ENCODE measurements at regions not wholly inside any gene's neighbourhood (a gene's known extent, or its start where the extent isn't known, plus 50 kb on each side); places are given as distances from the start of the nearest gene placed in this dataset.

DNA sequence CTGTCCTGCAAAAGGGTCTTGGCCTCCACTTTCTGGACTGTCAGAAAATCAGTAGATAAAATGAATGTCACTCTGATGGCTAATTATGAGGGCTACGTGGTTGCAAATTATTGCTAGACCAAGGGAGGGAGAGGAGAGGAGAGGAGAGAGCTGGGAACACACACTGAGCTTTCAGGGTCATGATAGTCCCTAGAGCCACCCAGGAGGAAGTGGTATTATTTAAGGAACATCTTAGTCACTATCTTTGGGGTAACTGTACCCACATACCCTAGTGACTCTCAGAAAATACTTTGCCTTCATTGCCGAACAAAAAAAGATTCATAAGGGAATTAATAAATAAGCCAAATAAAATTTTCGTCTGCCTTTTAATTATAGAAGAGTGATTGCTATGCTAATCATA lies 642.3 kb upstream of the CFAP20DC start:
- WGBS, 2 experiments (ENCODE audit: insufficient coverage in 1 of 2, insufficient read length in 1 of 2) = 67 to 91% methylated on average over 1 to 3 of the region's 3 CpGs
- H3K9me3 Mint-ChIP-seq = no peaks in the 10 kb centered on the region
- no peaks in the 10 kb centered on the region for H3K36me3 ChIP-seq (ENCODE audit: control insufficient read depth, insufficient read depth, low read length)
- no peak for DNase-seq
- no peaks in the 10 kb centered on the region for H3K27me3 Mint-ChIP-seq (ENCODE audit: insufficient read depth)
- H3K9me3 ChIP-seq (ENCODE audit: control insufficient read depth, low read length) = no peaks in the 10 kb centered on the region
- H3K4me1 ChIP-seq (ENCODE audit: control insufficient read depth, insufficient read depth, low read length) = no peaks in the 10 kb centered on the region
- H3K4me3 Mint-ChIP-seq = no peak overlapping the region
- H3K27ac ChIP-seq (ENCODE audit: low read depth, low read length) = no peak overlapping the region
- no peak overlapping the region for H3K27ac Mint-ChIP-seq
- H3K4me3 ChIP-seq (ENCODE audit: low read length) = no peak overlapping the region
- H3K36me3 Mint-ChIP-seq (ENCODE audit: low read depth) = no peaks in the 10 kb centered on the region
- H3K27me3 ChIP-seq (ENCODE audit: control insufficient read depth, insufficient read depth, low read length, poor library complexity, severe bottlenecking) = no peaks in the 10 kb centered on the region
- no peak overlapping the region for H3K9ac ChIP-seq (ENCODE audit: extremely low read depth, low read length, poor library complexity, severe bottlenecking)
- TF ChIP-seq, protein P1, sequence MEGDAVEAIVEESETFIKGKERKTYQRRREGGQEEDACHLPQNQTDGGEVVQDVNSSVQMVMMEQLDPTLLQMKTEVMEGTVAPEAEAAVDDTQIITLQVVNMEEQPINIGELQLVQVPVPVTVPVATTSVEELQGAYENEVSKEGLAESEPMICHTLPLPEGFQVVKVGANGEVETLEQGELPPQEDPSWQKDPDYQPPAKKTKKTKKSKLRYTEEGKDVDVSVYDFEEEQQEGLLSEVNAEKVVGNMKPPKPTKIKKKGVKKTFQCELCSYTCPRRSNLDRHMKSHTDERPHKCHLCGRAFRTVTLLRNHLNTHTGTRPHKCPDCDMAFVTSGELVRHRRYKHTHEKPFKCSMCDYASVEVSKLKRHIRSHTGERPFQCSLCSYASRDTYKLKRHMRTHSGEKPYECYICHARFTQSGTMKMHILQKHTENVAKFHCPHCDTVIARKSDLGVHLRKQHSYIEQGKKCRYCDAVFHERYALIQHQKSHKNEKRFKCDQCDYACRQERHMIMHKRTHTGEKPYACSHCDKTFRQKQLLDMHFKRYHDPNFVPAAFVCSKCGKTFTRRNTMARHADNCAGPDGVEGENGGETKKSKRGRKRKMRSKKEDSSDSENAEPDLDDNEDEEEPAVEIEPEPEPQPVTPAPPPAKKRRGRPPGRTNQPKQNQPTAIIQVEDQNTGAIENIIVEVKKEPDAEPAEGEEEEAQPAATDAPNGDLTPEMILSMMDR (conservative IDR thresholded peaks at IDR 0.05) = no peak
- no peaks in the 10 kb centered on the region for H3K4me1 Mint-ChIP-seq

GRCh38 chr3:59690886-59691285 lies 641.1 kb upstream of the CFAP20DC start:
- H3K27ac ChIP-seq (ENCODE audit: low read depth, low read length) = no peak overlapping the region
- TF ChIP-seq, protein P1 (conservative IDR thresholded peaks at IDR 0.05) = no peak
- no peaks in the 10 kb centered on the region for H3K4me1 ChIP-seq (ENCODE audit: control insufficient read depth, insufficient read depth, low read length)
- WGBS, 2 experiments (ENCODE audit: insufficient coverage in 1 of 2, insufficient read length in 1 of 2) = 80% methylated on average over 2 of the region's 2 CpGs; no CpG with 5 or more reads in 1 of the 2 experiments
- no peaks in the 10 kb centered on the region for H3K36me3 ChIP-seq (ENCODE audit: control insufficient read depth, insufficient read depth, low read length)
- Mint-ChIP-seq H3K4me3 (no peak overlapping the region), H3K36me3 (ENCODE audit: low read depth) (no peaks in the 10 kb centered on the region), H3K4me1 (no peaks in the 10 kb centered on the region), H3K27me3 (ENCODE audit: insufficient read depth) (no peaks in the 10 kb centered on the region), H3K27ac (no peak overlapping the region), H3K9me3 (no peaks in the 10 kb centered on the region)
- H3K9ac ChIP-seq (ENCODE audit: extremely low read depth, low read length, poor library complexity, severe bottlenecking) = no peak overlapping the region
- H3K27me3 ChIP-seq (ENCODE audit: control insufficient read depth, insufficient read depth, low read length, poor library complexity, severe bottlenecking) = no peaks in the 10 kb centered on the region
- no peak for DNase-seq
- no peak overlapping the region for H3K4me3 ChIP-seq (ENCODE audit: low read length)
- no peaks in the 10 kb centered on the region for H3K9me3 ChIP-seq (ENCODE audit: control insufficient read depth, low read length)

DNA sequence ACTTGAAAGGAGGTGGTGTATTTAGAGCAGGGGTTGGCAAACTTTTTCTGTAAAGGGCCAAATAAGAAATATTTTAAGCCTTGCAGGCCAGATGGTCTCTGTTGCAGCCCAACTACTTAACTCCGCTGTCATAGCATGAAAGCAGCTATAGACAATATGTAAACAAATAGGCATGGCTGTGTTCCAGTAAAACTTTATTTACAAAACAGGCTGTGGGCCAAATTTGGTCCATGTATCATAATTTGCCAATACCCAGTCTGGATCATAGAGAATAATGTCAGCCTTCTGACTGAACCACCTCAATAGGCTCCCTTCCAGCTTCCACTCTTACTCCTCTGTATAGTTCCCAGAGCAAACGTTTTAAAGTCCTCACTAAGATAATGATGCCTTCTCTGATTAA lies 638.8 kb upstream of the CFAP20DC start:
- WGBS, 2 experiments (ENCODE audit: insufficient coverage in 1 of 2, insufficient read length in 1 of 2) = 86 to 100% methylated on average over 1 to 2 of the region's 2 CpGs
- no peak overlapping the region for H3K27ac Mint-ChIP-seq
- no peaks in the 10 kb centered on the region for H3K36me3 Mint-ChIP-seq (ENCODE audit: low read depth)

More for the DNA sequence above, 638.8 kb upstream of the CFAP20DC start:
- DNase-seq = no peak
- Histone ChIP-seq H3K4me3 (ENCODE audit: low read length) (no peak overlapping the region), H3K9ac (ENCODE audit: extremely low read depth, low read length, poor library complexity, severe bottlenecking) (no peak overlapping the region), H3K4me1 (ENCODE audit: control insufficient read depth, insufficient read depth, low read length) (no peaks in the 10 kb centered on the region), H3K9me3 (ENCODE audit: control insufficient read depth, low read length) (no peaks in the 10 kb centered on the region), H3K27me3 (ENCODE audit: control insufficient read depth, insufficient read depth, low read length, poor library complexity, severe bottlenecking) (no peaks in the 10 kb centered on the region), H3K27ac (ENCODE audit: low read depth, low read length) (no peak overlapping the region), H3K36me3 (ENCODE audit: control insufficient read depth, insufficient read depth, low read length) (no peaks in the 10 kb centered on the region)
- Mint-ChIP-seq H3K9me3 (no peaks in the 10 kb centered on the region), H3K4me1 (no peaks in the 10 kb centered on the region), H3K27me3 (ENCODE audit: insufficient read depth) (no peaks in the 10 kb centered on the region), H3K4me3 (no peak overlapping the region)
- TF ChIP-seq, protein P1 (conservative IDR thresholded peaks at IDR 0.05) = no peak

Data from endodermal cell (in vitro differentiated cells).